ENCODE measurements at regions not wholly inside any gene's neighbourhood (a gene's known extent, or its start where the extent isn't known, plus 50 kb on each side); places are given as distances from the start of the nearest gene placed in this dataset.

DNA sequence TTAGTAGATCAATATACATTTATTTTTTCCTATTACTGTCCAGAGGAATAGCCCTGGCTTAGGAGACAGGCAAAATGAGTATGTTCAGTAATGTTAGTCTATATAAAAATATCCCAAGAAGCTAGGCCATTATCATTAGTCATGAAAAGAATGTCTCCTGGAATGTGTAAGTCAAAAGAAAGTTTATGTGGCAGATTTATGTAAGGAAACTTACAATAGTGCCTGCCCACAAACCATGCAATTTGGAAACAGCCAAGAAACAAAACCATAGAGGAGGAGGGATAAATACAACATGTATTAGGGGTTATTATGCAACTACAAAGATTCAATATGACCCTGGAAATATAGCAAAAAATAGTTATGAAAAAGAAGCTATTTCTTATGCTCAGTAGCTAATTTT is 96.3 kb downstream of the NOL4 start:
- intact Hi-C loops (cut with DNase I) = no loop called here
- TF ChIP-seq POLR2A (IDR thresholded peaks at IDR 0.05) (no peak), CTCF (IDR thresholded peaks at IDR 0.05) (no peak), EP300 (IDR thresholded peaks at IDR 0.05) (no peak)

DNA sequence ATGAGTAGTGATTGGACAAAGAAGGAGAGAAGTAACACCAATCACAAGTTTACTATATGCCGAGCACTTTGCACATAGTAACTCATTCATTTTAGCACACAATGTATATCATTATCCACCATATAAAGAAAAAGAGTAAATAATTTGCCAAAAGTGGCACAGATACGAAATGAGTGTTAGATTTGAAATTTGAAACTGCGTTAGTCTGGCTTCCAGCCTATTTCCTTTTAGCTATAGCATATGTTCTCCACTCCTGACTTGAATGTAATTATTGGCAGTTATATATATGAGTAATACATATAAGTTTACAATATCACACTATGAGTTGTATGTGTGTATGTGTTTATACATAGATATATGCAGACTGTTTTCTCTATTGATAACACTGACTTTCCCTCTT is 98.6 kb downstream of the NOL4 start:
- Histone ChIP-seq H3K27ac (no peak overlapping the region), H3K36me3 (no peaks in the 10 kb centered on the region), H3K9me3 (no peaks in the 10 kb centered on the region), H3K27me3 (no peaks in the 10 kb centered on the region), H3K4me3 (no peak overlapping the region), H3K4me1 (ENCODE audit: insufficient read depth) (no peaks in the 10 kb centered on the region)
- 87 to 93% (median 92%) methylated on average over 3 of the region's 3 CpGs for WGBS, 3 donors
- DNase-seq = no peak
- intact Hi-C loops (cut with DNase I) = no loop called here
- TF ChIP-seq EP300 (IDR thresholded peaks at IDR 0.05) (no peak), POLR2A (IDR thresholded peaks at IDR 0.05) (no peak), CTCF (IDR thresholded peaks at IDR 0.05) (no peak)

More for the DNA sequence above, 96.3 kb downstream of the NOL4 start:
- Histone ChIP-seq H3K4me1 (ENCODE audit: insufficient read depth) (no peaks in the 10 kb centered on the region), H3K27me3 (no peaks in the 10 kb centered on the region), H3K4me3 (no peak overlapping the region), H3K36me3 (no peaks in the 10 kb centered on the region), H3K27ac (no peak overlapping the region), H3K9me3 (no peaks in the 10 kb centered on the region)
- DNase-seq = no peak

GRCh38 chr18:34122724-34123334 is 101.9 kb downstream of the NOL4 start:
- TF ChIP-seq POLR2A (IDR thresholded peaks at IDR 0.05) = no peak
- peak in 2 of 3 donors; percentile 28 to 48 for TF ChIP-seq CTCF (IDR thresholded peaks at IDR 0.05)
- no peak for TF ChIP-seq EP300 (IDR thresholded peaks at IDR 0.05)
- no peaks in the 10 kb centered on the region for H3K36me3 ChIP-seq
- H3K27me3 ChIP-seq = no peaks in the 10 kb centered on the region
- 21 to 25% (median 22%) methylated on average over 4 of the region's 4 CpGs for WGBS, 3 donors
- intact Hi-C loops (cut with DNase I) = no loop called here
- H3K9me3 ChIP-seq = no peaks in the 10 kb centered on the region
- no peaks in the 10 kb centered on the region for H3K4me1 ChIP-seq (ENCODE audit: insufficient read depth)
- DNase-seq = no peak
- no peak overlapping the region for H3K4me3 ChIP-seq
- H3K27ac ChIP-seq = no peak overlapping the region

- Histone ChIP-seq H3K27me3 (no peaks in the 10 kb centered on the region), H3K36me3 (no peaks in the 10 kb centered on the region), H3K27ac (no peak overlapping the region), H3K4me1 (ENCODE audit: insufficient read depth) (no peaks in the 10 kb centered on the region), H3K4me3 (no peak overlapping the region), H3K9me3 (no peaks in the 10 kb centered on the region)
- no peak for DNase-seq
- WGBS, 3 donors = 59 to 68% (median 67%) methylated on average over 4 of the region's 4 CpGs
- TF ChIP-seq EP300 (IDR thresholded peaks at IDR 0.05) = no peak
- no peak for TF ChIP-seq CTCF (IDR thresholded peaks at IDR 0.05)
- no peak for TF ChIP-seq POLR2A (IDR thresholded peaks at IDR 0.05)
- intact Hi-C loops (cut with DNase I) = no loop called here
Measured at GRCh38 chr18:34121200-34121721, 103.5 kb downstream of the NOL4 start.

All from ovary (tissue), 7 donors.